Mucosa of rectum (tissue), 2 donors: ENCODE measurements at regions not wholly inside any gene's neighbourhood (a gene's known extent, or its start where the extent isn't known, plus 50 kb on each side); places are given as distances from the start of the nearest gene placed in this dataset.
A peak's percentile ranks its signal among the peaks of the same experiment; 100 is the strongest.

Experiments
- H3K27ac ChIP-seq, 2 donors: one replicate each; pipeline ENCODE4 v1.7.0; 2013; ENCODE audit warnings: inconsistent platforms in 2 of 2, low read depth in 2 of 2, low read length in 2 of 2
- H3K27me3 ChIP-seq, 2 donors: one replicate each; pipeline ENCODE4 v1.7.0; 2013; ENCODE audit warnings: low read length in 2 of 2; ENCODE audit not compliant: control insufficient read depth in 2 of 2, insufficient read depth in 2 of 2
- H3K36me3 ChIP-seq, 2 donors: one replicate each; pipeline ENCODE4 v1.7.0; 2013; ENCODE audit warnings: low read length in 2 of 2; ENCODE audit not compliant: control insufficient read depth in 2 of 2, insufficient read depth in 2 of 2
- H3K4me1 ChIP-seq, 2 donors: one replicate each; pipeline ENCODE4 v1.7.0; 2013; ENCODE audit warnings: low read length in 2 of 2, mild to moderate bottlenecking in 1 of 2; ENCODE audit not compliant: control insufficient read depth in 2 of 2, insufficient read depth in 2 of 2
- H3K4me3 ChIP-seq, 2 donors: one replicate each; pipeline ENCODE4 v1.7.0; 2013; ENCODE audit warnings: low read length in 2 of 2
- H3K9ac ChIP-seq, 2 donors: one replicate each; pipeline ENCODE4 v1.7.0; 2013; ENCODE audit warnings: low read length in 2 of 2, low read depth in 1 of 2, mild to moderate bottlenecking in 1 of 2
- H3K9me3 ChIP-seq, 2 donors: one replicate each; pipeline ENCODE4 v1.7.0; 2013; ENCODE audit warnings: low read length in 2 of 2; ENCODE audit not compliant: control insufficient read depth in 2 of 2
- donor health status: healthy.
- donor health status: Normal muscosa, but diverticular disease.

GRCh38 chr5:68468322-68468721 is 252.8 kb downstream of the PIK3R1 start:
- H3K9ac ChIP-seq, result no peak overlapping the region
- H3K4me3 ChIP-seq, result no peak overlapping the region
- no peaks in the 10 kb centered on the region for H3K36me3 ChIP-seq
- H3K27ac ChIP-seq, result peak overlapping the region in 1 of 2 donors; percentile 58
- H3K9me3 ChIP-seq, result no peaks in the 10 kb centered on the region
- no peaks in the 10 kb centered on the region for H3K4me1 ChIP-seq
- no peaks in the 10 kb centered on the region for H3K27me3 ChIP-seq

- Histone ChIP-seq H3K36me3 (no peaks in the 10 kb centered on the region), H3K27ac (no peak overlapping the region), H3K27me3 (no peaks in the 10 kb centered on the region), H3K4me1 (no peaks in the 10 kb centered on the region), H3K9me3 (no peaks in the 10 kb centered on the region), H3K9ac (no peak overlapping the region), H3K4me3 (no peak overlapping the region)
Observed at GRCh38 chr5:68475476-68475983, 260.0 kb downstream of the PIK3R1 start.

- H3K4me1 ChIP-seq, result no peaks in the 10 kb centered on the region
- H3K27ac ChIP-seq, result no peak overlapping the region
- H3K9me3 ChIP-seq, result no peaks in the 10 kb centered on the region
- no peak overlapping the region for H3K4me3 ChIP-seq
- H3K9ac ChIP-seq, result no peak overlapping the region
- H3K27me3 ChIP-seq, result no peaks in the 10 kb centered on the region
- H3K36me3 ChIP-seq, result no peaks in the 10 kb centered on the region
Observed at GRCh38 chr5:68476854-68477253, 261.3 kb downstream of the PIK3R1 start.

- Histone ChIP-seq H3K27me3 (no peaks in the 10 kb centered on the region), H3K9ac (no peak overlapping the region), H3K4me1 (no peaks in the 10 kb centered on the region), H3K27ac (no peak overlapping the region), H3K9me3 (no peaks in the 10 kb centered on the region), H3K4me3 (no peak overlapping the region), H3K36me3 (no peaks in the 10 kb centered on the region)
Observed at GRCh38 chr5:68478301-68479095, 262.9 kb downstream of the PIK3R1 start.

- H3K36me3 ChIP-seq, result no peaks in the 10 kb centered on the region
- H3K27ac ChIP-seq, result no peak overlapping the region
- no peaks in the 10 kb centered on the region for H3K27me3 ChIP-seq
- no peaks in the 10 kb centered on the region for H3K4me1 ChIP-seq
- H3K9me3 ChIP-seq, result no peaks in the 10 kb centered on the region
- H3K9ac ChIP-seq, result no peak overlapping the region
- no peak overlapping the region for H3K4me3 ChIP-seq
Observed at GRCh38 chr5:68479524-68479923, 264.0 kb downstream of the PIK3R1 start.

- Histone ChIP-seq H3K4me3 (no peak overlapping the region), H3K27me3 (no peaks in the 10 kb centered on the region), H3K4me1 (no peaks in the 10 kb centered on the region), H3K36me3 (no peaks in the 10 kb centered on the region), H3K27ac (no peak overlapping the region), H3K9ac (no peak overlapping the region), H3K9me3 (no peaks in the 10 kb centered on the region)
Observed at GRCh38 chr5:68480335-68480940, 264.9 kb downstream of the PIK3R1 start.

GRCh38 chr5:68482199-68482598 is 266.6 kb downstream of the PIK3R1 start:
- H3K9ac ChIP-seq, result no peak overlapping the region

GRCh38 chr5:68484307-68485068 is 268.9 kb downstream of the PIK3R1 start:
- Histone ChIP-seq H3K4me3 (no peak overlapping the region), H3K9ac (no peak overlapping the region), H3K4me1 (no peaks in the 10 kb centered on the region), H3K36me3 (no peaks in the 10 kb centered on the region), H3K27me3 (no peaks in the 10 kb centered on the region), H3K27ac (no peak overlapping the region), H3K9me3 (peaks cover 0 to 2% of the 10 kb centered on the region in 2 donors)

More at GRCh38 chr5:68482199-68482598, 266.6 kb downstream of the PIK3R1 start:
- Histone ChIP-seq H3K27ac (no peak overlapping the region), H3K36me3 (no peaks in the 10 kb centered on the region), H3K4me3 (no peak overlapping the region), H3K4me1 (no peaks in the 10 kb centered on the region), H3K9me3 (no peaks in the 10 kb centered on the region), H3K27me3 (no peaks in the 10 kb centered on the region)

GRCh38 chr5:68489556-68489955 is 274.0 kb downstream of the PIK3R1 start:
- H3K27ac ChIP-seq, result no peak overlapping the region
- no peaks in the 10 kb centered on the region for H3K36me3 ChIP-seq
- peaks cover 0 to 2% of the 10 kb centered on the region in 2 donors for H3K9me3 ChIP-seq
- no peaks in the 10 kb centered on the region for H3K4me1 ChIP-seq
- no peak overlapping the region for H3K9ac ChIP-seq
- no peak overlapping the region for H3K4me3 ChIP-seq
- no peaks in the 10 kb centered on the region for H3K27me3 ChIP-seq

- no peak overlapping the region for H3K27ac ChIP-seq
- H3K9ac ChIP-seq, result no peak overlapping the region
- no peaks in the 10 kb centered on the region for H3K36me3 ChIP-seq
- no peak overlapping the region for H3K4me3 ChIP-seq
- H3K27me3 ChIP-seq, result no peaks in the 10 kb centered on the region
- peaks cover 0 to 2% of the 10 kb centered on the region in 2 donors for H3K9me3 ChIP-seq
- H3K4me1 ChIP-seq, result no peaks in the 10 kb centered on the region
Observed at GRCh38 chr5:68490406-68490805, 274.9 kb downstream of the PIK3R1 start.
